ENCODE measurements at regions not wholly inside any gene's neighbourhood (a gene's known extent, or its start where the extent isn't known, plus 50 kb on each side); places are given as distances from the start of the nearest gene placed in this dataset.

- TF ChIP-seq, protein P1, sequence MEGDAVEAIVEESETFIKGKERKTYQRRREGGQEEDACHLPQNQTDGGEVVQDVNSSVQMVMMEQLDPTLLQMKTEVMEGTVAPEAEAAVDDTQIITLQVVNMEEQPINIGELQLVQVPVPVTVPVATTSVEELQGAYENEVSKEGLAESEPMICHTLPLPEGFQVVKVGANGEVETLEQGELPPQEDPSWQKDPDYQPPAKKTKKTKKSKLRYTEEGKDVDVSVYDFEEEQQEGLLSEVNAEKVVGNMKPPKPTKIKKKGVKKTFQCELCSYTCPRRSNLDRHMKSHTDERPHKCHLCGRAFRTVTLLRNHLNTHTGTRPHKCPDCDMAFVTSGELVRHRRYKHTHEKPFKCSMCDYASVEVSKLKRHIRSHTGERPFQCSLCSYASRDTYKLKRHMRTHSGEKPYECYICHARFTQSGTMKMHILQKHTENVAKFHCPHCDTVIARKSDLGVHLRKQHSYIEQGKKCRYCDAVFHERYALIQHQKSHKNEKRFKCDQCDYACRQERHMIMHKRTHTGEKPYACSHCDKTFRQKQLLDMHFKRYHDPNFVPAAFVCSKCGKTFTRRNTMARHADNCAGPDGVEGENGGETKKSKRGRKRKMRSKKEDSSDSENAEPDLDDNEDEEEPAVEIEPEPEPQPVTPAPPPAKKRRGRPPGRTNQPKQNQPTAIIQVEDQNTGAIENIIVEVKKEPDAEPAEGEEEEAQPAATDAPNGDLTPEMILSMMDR (conservative IDR thresholded peaks at IDR 0.05) = no peak
- no peak for TF ChIP-seq EZH2 (IDR thresholded peaks at IDR 0.05; ENCODE audit: low read depth)
These were observed 132.2 kb upstream of the TRIM2 start for GRCh38 chr4:153071958-153072598.

All from PC-9 (cell line).